AG08395 (cell line): ENCODE measurements at regions not wholly inside any gene's neighbourhood (a gene's known extent, or its start where the extent isn't known, plus 50 kb on each side); places are given as distances from the start of the nearest gene placed in this dataset.

Experiments used
- DNase-seq: peaks from one replicate; pipeline ENCODE4 v3.0.0; 2012; ENCODE audit warnings: mixed read lengths, low spot score

- no peak for DNase-seq
Observed at GRCh38 chr18:78726326-78727056, 253.1 kb upstream of the SALL3 start.

- DNase-seq: no peak
Observed at GRCh38 chr18:78727057-78727739, 252.4 kb upstream of the SALL3 start.

- no peak for DNase-seq
Observed at GRCh38 chr18:78727877-78728783, 251.5 kb upstream of the SALL3 start.

- no peak for DNase-seq
Observed at GRCh38 chr18:78728784-78729467, 250.7 kb upstream of the SALL3 start.

- DNase-seq: no peak
Observed at GRCh38 chr18:78730546-78730945, 249.1 kb upstream of the SALL3 start.

- DNase-seq: no peak
Observed at GRCh38 chr18:78731016-78731397, 248.6 kb upstream of the SALL3 start.

GRCh38 chr18:78731398-78732032 is 248.1 kb upstream of the SALL3 start:
- no peak for DNase-seq

GRCh38 chr18:78732273-78733210 is 247.1 kb upstream of the SALL3 start:
- no peak for DNase-seq

GRCh38 chr18:78733762-78734613 is 245.6 kb upstream of the SALL3 start:
- no peak for DNase-seq

- no peak for DNase-seq
Observed at GRCh38 chr18:78734614-78734945, 245.0 kb upstream of the SALL3 start.

GRCh38 chr18:78735131-78736014 is 244.2 kb upstream of the SALL3 start:
- DNase-seq: no peak

GRCh38 chr18:78736015-78736690 is 243.5 kb upstream of the SALL3 start:
- no peak for DNase-seq

GRCh38 chr18:78737006-78737915 is 242.4 kb upstream of the SALL3 start:
- DNase-seq: no peak

- DNase-seq: no peak
Observed at GRCh38 chr18:78738076-78738690, 241.4 kb upstream of the SALL3 start.

GRCh38 chr18:78739115-78739514 is 240.5 kb upstream of the SALL3 start:
- no peak for DNase-seq

- no peak for DNase-seq
Observed at GRCh38 chr18:78739882-78740677, 239.5 kb upstream of the SALL3 start.
